Fibroblast of lung (primary cell): ENCODE measurements at regions not wholly inside any gene's neighbourhood (a gene's known extent, or its start where the extent isn't known, plus 50 kb on each side); places are given as distances from the start of the nearest gene placed in this dataset.
A peak's percentile ranks its signal among the peaks of the same experiment; 100 is the strongest.

ENCODE experiments used
- DNase-seq, 2 donors: peaks; one replicate each; pipeline versions ENCODE4 v3.0.0 to v3.0.0-alpha.2; 2010; ENCODE audit warnings: low read depth in 2 of 2
- H2AFZ ChIP-seq: 2 replicates; pipeline ENCODE4 v1.5.1; 2012; ENCODE audit warnings: low read length, control low read depth, inconsistent platforms
- H3K27ac ChIP-seq: 2 replicates; pipeline ENCODE4 v1.5.1; 2011; ENCODE audit warnings: low read length, control low read depth; ENCODE audit not compliant: insufficient read depth
- H3K27me3 ChIP-seq: 2 replicates; pipeline ENCODE4 v1.5.1; 2011; ENCODE audit warnings: mild to moderate bottlenecking, low read length; ENCODE audit not compliant: control insufficient read depth, insufficient read depth
- H3K36me3 ChIP-seq: 2 replicates; pipeline ENCODE4 v1.5.1; 2011; ENCODE audit warnings: low read length; ENCODE audit not compliant: control insufficient read depth, insufficient read depth
- H3K4me1 ChIP-seq: 2 replicates; pipeline ENCODE4 v1.5.1; 2011; ENCODE audit warnings: low read length; ENCODE audit not compliant: control insufficient read depth, insufficient read depth; ENCODE audit errors: extremely low read depth
- H3K4me2 ChIP-seq: 2 replicates; pipeline ENCODE4 v1.5.1; 2011; ENCODE audit warnings: low read length, control low read depth; ENCODE audit not compliant: insufficient read depth; ENCODE audit errors: extremely low read depth
- H3K4me3 ChIP-seq, 4 experiments: fragments of 200-600 bp in 1 of 4; sonication (generic) in 1 of 4; replicated peaks in 1 of 4; 2 replicates each; pipeline ENCODE4 v1.5.1; 2011 to 2016; ENCODE audit warnings: low read length in 4 of 4, low read depth in 3 of 4, mild to moderate bottlenecking in 3 of 4, control low read depth in 2 of 4, inconsistent platforms in 1 of 4, mixed read lengths in 1 of 4; ENCODE audit not compliant: insufficient read depth in 1 of 4; ENCODE audit errors: control extremely low read depth in 1 of 4
- H3K79me2 ChIP-seq: 2 replicates; pipeline ENCODE4 v1.5.1; 2012; ENCODE audit warnings: mild to moderate bottlenecking, low read length, inconsistent platforms; ENCODE audit not compliant: control insufficient read depth, insufficient read depth
- H3K9ac ChIP-seq: 2 replicates; pipeline ENCODE4 v1.5.1; 2011; ENCODE audit warnings: mild to moderate bottlenecking, low read length, control low read depth; ENCODE audit not compliant: insufficient read depth
- H3K9me3 ChIP-seq: 2 replicates; pipeline ENCODE4 v1.5.1; 2012; ENCODE audit warnings: low read depth, low read length; ENCODE audit not compliant: control insufficient read depth, insufficient read depth
- H4K20me1 ChIP-seq: 2 replicates; pipeline ENCODE4 v1.5.1; 2011; ENCODE audit warnings: low read length; ENCODE audit not compliant: control insufficient read depth, insufficient read depth; ENCODE audit errors: extremely low read depth
- CTCF ChIP-seq, 2 donors: IDR thresholded peaks in 1 of 2; conservative IDR thresholded peaks in 1 of 2; 1 replicate in 1 of 2; 2 replicates in 1 of 2; pipeline ENCODE4 v1.5.1; 2011 to 2012; ENCODE audit warnings: low read length in 2 of 2, control low read depth in 1 of 2, inconsistent platforms in 1 of 2, low read depth in 1 of 2, mild to moderate bottlenecking in 1 of 2
- EZH2 ChIP-seq: IDR thresholded peaks from 2 replicates; pipeline ENCODE4 v1.5.1; 2012; ENCODE audit warnings: low read length, control low read depth, mild to moderate bottlenecking; ENCODE audit errors: missing control alignments

GRCh38 chr4:3345384-3345783 lies 52.6 kb downstream of the RGS12 start:
- no peak overlapping the region for H3K4me3 ChIP-seq
- H3K4me1 ChIP-seq = peaks cover 2% of the 10 kb centered on the region
- DNase-seq = no peak
- no peaks in the 10 kb centered on the region for H4K20me1 ChIP-seq
- no peak overlapping the region for H3K4me2 ChIP-seq
- H3K79me2 ChIP-seq = no peaks in the 10 kb centered on the region
- no peak overlapping the region for H3K9ac ChIP-seq
- H3K36me3 ChIP-seq = no peaks in the 10 kb centered on the region
- H3K27ac ChIP-seq = no peak overlapping the region
- H2AFZ ChIP-seq = no peak overlapping the region
- no peaks in the 10 kb centered on the region for H3K9me3 ChIP-seq
- H3K27me3 ChIP-seq = no peaks in the 10 kb centered on the region
- TF ChIP-seq CTCF (conservative IDR thresholded peaks at IDR 0.05 in 1 of 2, IDR thresholded peaks at IDR 0.05 in 1 of 2; ENCODE audit: low read depth in 1 of 2, low read length in 2 of 2) (no peak), EZH2 (no peak)

- Histone ChIP-seq H3K79me2 (no peaks in the 10 kb centered on the region), H3K9me3 (no peaks in the 10 kb centered on the region), H4K20me1 (no peaks in the 10 kb centered on the region), H2AFZ (peak overlapping the region; percentile 13), H3K4me1 (peaks cover 2% of the 10 kb centered on the region), H3K4me2 (no peak overlapping the region), H3K27me3 (no peaks in the 10 kb centered on the region), H3K9ac (no peak overlapping the region), H3K27ac (no peak overlapping the region), H3K4me3 (no peak overlapping the region), H3K36me3 (no peaks in the 10 kb centered on the region)
- peak; percentile 56 to 88 for DNase-seq
- TF ChIP-seq CTCF (conservative IDR thresholded peaks at IDR 0.05 in 1 of 2, IDR thresholded peaks at IDR 0.05 in 1 of 2; ENCODE audit: low read depth in 1 of 2, low read length in 2 of 2) = peak; percentile 89 to 94
- no peak for TF ChIP-seq EZH2
These were observed 53.3 kb downstream of the RGS12 start for GRCh38 chr4:3346146-3346545.

- Histone ChIP-seq H3K36me3 (no peaks in the 10 kb centered on the region), H3K27me3 (no peaks in the 10 kb centered on the region), H3K4me2 (no peak overlapping the region), H3K79me2 (no peaks in the 10 kb centered on the region), H2AFZ (no peak overlapping the region), H3K27ac (no peak overlapping the region), H3K9me3 (no peaks in the 10 kb centered on the region), H3K4me3 (no peak overlapping the region), H3K9ac (no peak overlapping the region), H3K4me1 (peaks cover 2% of the 10 kb centered on the region), H4K20me1 (no peaks in the 10 kb centered on the region)
- no peak for TF ChIP-seq CTCF (conservative IDR thresholded peaks at IDR 0.05 in 1 of 2, IDR thresholded peaks at IDR 0.05 in 1 of 2; ENCODE audit: low read depth in 1 of 2, low read length in 2 of 2)
- no peak for TF ChIP-seq EZH2
- DNase-seq = no peak
These were observed 55.0 kb downstream of the RGS12 start for GRCh38 chr4:3347871-3348270.
